ENCODE measurements at regions not wholly inside any gene's neighbourhood (a gene's known extent, or its start where the extent isn't known, plus 50 kb on each side); places are given as distances from the start of the nearest gene placed in this dataset.
"Not testable (repeated sequence)": the region's sequence is repeated elsewhere in the genome, so short reads cannot be mapped to it uniquely, and the experiment has no call there.

DNA sequence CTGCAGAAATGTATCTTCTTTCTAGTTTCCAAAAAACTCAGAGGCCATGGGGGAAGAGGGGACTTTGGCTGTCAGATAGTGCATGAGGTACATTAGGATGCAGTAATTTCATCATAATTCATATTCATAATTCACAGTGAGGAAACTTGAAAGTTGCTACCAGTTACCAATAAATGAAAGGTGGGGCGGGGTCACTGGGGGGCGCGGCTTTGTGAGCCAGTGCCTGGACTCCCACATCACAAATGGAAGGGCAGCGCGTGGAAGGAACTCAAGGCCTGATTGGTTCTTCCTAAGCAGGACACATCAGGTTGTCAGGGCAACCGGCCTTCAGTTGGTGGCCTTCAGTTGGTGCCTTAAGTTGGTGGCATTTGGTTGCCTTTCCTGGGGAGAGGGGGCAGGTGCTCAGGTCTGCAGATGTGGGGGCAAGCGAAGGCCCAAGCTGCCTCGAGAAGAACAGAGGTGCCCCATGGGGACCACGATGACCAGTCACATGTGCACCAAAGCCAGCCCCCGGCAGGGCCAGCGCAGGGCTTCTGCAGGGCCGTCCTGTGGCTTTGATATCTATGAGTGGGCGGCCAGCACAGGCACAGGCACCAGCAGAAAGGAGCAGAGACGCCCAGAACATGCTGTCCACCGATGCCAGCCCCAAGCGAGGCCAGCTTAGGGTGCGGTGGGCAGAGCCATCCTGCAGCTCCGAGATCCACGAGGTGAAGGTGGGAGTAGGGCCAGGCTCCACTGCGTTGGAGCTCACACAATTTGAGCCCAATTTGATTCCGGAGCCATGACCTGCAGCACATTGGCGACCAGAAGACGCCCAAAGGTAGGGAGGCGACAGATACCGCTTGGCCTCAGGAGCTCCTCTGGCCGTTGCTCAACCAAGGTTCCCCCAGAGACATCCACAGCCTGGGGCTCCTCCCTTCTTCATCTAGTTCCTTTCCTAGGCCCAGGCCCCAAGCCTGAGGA lies 3248.2 kb upstream of the OR11H1 start:
- DNase-seq (ENCODE audit: low spot score) = not testable (repeated sequence)

DNA sequence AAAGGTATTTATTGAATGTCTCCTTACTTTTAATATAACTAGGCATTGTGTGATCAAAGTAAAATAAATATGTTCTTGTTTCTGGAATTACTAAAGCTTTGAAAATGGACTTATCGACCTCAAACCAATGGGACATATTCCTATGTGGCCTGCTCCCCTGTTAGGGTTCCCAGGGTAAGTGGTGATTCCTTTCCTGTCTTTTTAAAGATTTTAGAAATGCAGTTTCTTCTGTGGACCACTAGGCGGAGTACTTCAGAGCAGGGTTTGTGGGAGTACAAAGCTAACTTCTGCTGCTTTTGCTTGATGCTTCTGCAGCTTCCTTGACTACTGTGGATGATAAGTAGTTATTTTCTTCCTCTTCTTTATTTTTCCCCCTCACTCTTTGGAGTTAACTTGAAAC lies 3243.3 kb upstream of the OR11H1 start:
- DNase-seq (ENCODE audit: low spot score) = peak; percentile 47

GRCh38 chr22:12297351-12297750 lies 3230.6 kb upstream of the OR11H1 start:
- DNase-seq (ENCODE audit: low spot score) = not testable (repeated sequence)
